ENCODE measurements at regions not wholly inside any gene's neighbourhood (a gene's known extent, or its start where the extent isn't known, plus 50 kb on each side); places are given as distances from the start of the nearest gene placed in this dataset.

- no peaks in the 10 kb centered on the region for H3K36me3 Mint-ChIP-seq (ENCODE audit: low read depth)
- H3K4me1 Mint-ChIP-seq: no peaks in the 10 kb centered on the region
- H3K9me3 Mint-ChIP-seq: no peaks in the 10 kb centered on the region
- no peak overlapping the region for H3K27ac Mint-ChIP-seq
- H3K4me3 Mint-ChIP-seq: no peak overlapping the region
- H3K27me3 Mint-ChIP-seq: peaks cover 3% of the 10 kb centered on the region
- ATAC-seq (replicated peaks): no peak
Measured at GRCh38 chr9:79247021-79247420, 324.7 kb upstream of the TLE4 start.

- no peaks in the 10 kb centered on the region for H3K36me3 Mint-ChIP-seq (ENCODE audit: low read depth)
- H3K4me1 Mint-ChIP-seq: no peaks in the 10 kb centered on the region
- no peak overlapping the region for H3K4me3 Mint-ChIP-seq
- H3K27me3 Mint-ChIP-seq: peaks cover 3% of the 10 kb centered on the region
- no peaks in the 10 kb centered on the region for H3K9me3 Mint-ChIP-seq
- no peak for ATAC-seq (replicated peaks)
- H3K27ac Mint-ChIP-seq: no peak overlapping the region
Measured at GRCh38 chr9:79250806-79251205, 321.0 kb upstream of the TLE4 start.

- Mint-ChIP-seq H3K27ac (no peak overlapping the region), H3K36me3 (ENCODE audit: low read depth) (no peaks in the 10 kb centered on the region), H3K4me1 (no peaks in the 10 kb centered on the region), H3K4me3 (no peak overlapping the region), H3K27me3 (peaks cover 5% of the 10 kb centered on the region), H3K9me3 (peaks cover 2% of the 10 kb centered on the region)
- no peak for ATAC-seq (replicated peaks)
Measured at GRCh38 chr9:79254900-79255650, 316.7 kb upstream of the TLE4 start.

- H3K27me3 Mint-ChIP-seq: peaks cover 8% of the 10 kb centered on the region
- H3K36me3 Mint-ChIP-seq (ENCODE audit: low read depth): no peaks in the 10 kb centered on the region
- no peak overlapping the region for H3K4me3 Mint-ChIP-seq
- H3K9me3 Mint-ChIP-seq: peaks cover 4% of the 10 kb centered on the region
- no peak for ATAC-seq (replicated peaks)
- H3K4me1 Mint-ChIP-seq: no peaks in the 10 kb centered on the region
- H3K27ac Mint-ChIP-seq: no peak overlapping the region
Measured at GRCh38 chr9:79255651-79256260, 316.0 kb upstream of the TLE4 start.

GRCh38 chr9:79256691-79257213 lies 315.0 kb upstream of the TLE4 start:
- peaks cover 4% of the 10 kb centered on the region for H3K9me3 Mint-ChIP-seq
- no peak overlapping the region for H3K27ac Mint-ChIP-seq
- no peaks in the 10 kb centered on the region for H3K36me3 Mint-ChIP-seq (ENCODE audit: low read depth)
- H3K27me3 Mint-ChIP-seq: peaks cover 13% of the 10 kb centered on the region
- H3K4me3 Mint-ChIP-seq: no peak overlapping the region
- no peaks in the 10 kb centered on the region for H3K4me1 Mint-ChIP-seq
- ATAC-seq (replicated peaks): no peak

GRCh38 chr9:79257228-79257781 lies 314.5 kb upstream of the TLE4 start:
- Mint-ChIP-seq H3K4me3 (no peak overlapping the region), H3K4me1 (no peaks in the 10 kb centered on the region), H3K27me3 (peaks cover 13% of the 10 kb centered on the region), H3K27ac (no peak overlapping the region), H3K36me3 (ENCODE audit: low read depth) (no peaks in the 10 kb centered on the region), H3K9me3 (peaks cover 4% of the 10 kb centered on the region)
- no peak for ATAC-seq (replicated peaks)

GRCh38 chr9:79257790-79258351 lies 313.9 kb upstream of the TLE4 start:
- Mint-ChIP-seq H3K9me3 (peaks cover 6% of the 10 kb centered on the region), H3K27me3 (peaks cover 15% of the 10 kb centered on the region), H3K4me1 (no peaks in the 10 kb centered on the region), H3K4me3 (no peak overlapping the region), H3K27ac (no peak overlapping the region), H3K36me3 (ENCODE audit: low read depth) (no peaks in the 10 kb centered on the region)
- no peak for ATAC-seq (replicated peaks)

GRCh38 chr9:79259858-79260257 lies 311.9 kb upstream of the TLE4 start:
- H3K27ac Mint-ChIP-seq: no peak overlapping the region
- H3K9me3 Mint-ChIP-seq: peaks cover 9% of the 10 kb centered on the region
- no peak for ATAC-seq (replicated peaks)
- no peak overlapping the region for H3K4me3 Mint-ChIP-seq
- no peaks in the 10 kb centered on the region for H3K36me3 Mint-ChIP-seq (ENCODE audit: low read depth)
- H3K4me1 Mint-ChIP-seq: no peaks in the 10 kb centered on the region
- H3K27me3 Mint-ChIP-seq: peaks cover 22% of the 10 kb centered on the region

- peaks cover 9% of the 10 kb centered on the region for H3K9me3 Mint-ChIP-seq
- no peak for ATAC-seq (replicated peaks)
- H3K27ac Mint-ChIP-seq: no peak overlapping the region
- no peaks in the 10 kb centered on the region for H3K36me3 Mint-ChIP-seq (ENCODE audit: low read depth)
- no peaks in the 10 kb centered on the region for H3K4me1 Mint-ChIP-seq
- H3K27me3 Mint-ChIP-seq: peaks cover 22% of the 10 kb centered on the region
- H3K4me3 Mint-ChIP-seq: no peak overlapping the region
Measured at GRCh38 chr9:79263628-79264027, 308.1 kb upstream of the TLE4 start.

- no peak overlapping the region for H3K4me3 Mint-ChIP-seq
- peaks cover 9% of the 10 kb centered on the region for H3K9me3 Mint-ChIP-seq
- H3K36me3 Mint-ChIP-seq (ENCODE audit: low read depth): no peaks in the 10 kb centered on the region
- H3K4me1 Mint-ChIP-seq: no peaks in the 10 kb centered on the region
- H3K27ac Mint-ChIP-seq: no peak overlapping the region
- H3K27me3 Mint-ChIP-seq: peaks cover 19% of the 10 kb centered on the region
- no peak for ATAC-seq (replicated peaks)
Measured at GRCh38 chr9:79264041-79264440, 307.7 kb upstream of the TLE4 start.

- Mint-ChIP-seq H3K27ac (no peak overlapping the region), H3K4me1 (no peaks in the 10 kb centered on the region), H3K4me3 (no peak overlapping the region), H3K36me3 (ENCODE audit: low read depth) (no peaks in the 10 kb centered on the region), H3K27me3 (peaks cover 19% of the 10 kb centered on the region), H3K9me3 (peaks cover 9% of the 10 kb centered on the region)
- no peak for ATAC-seq (replicated peaks)
Measured at GRCh38 chr9:79264511-79265355, 307.0 kb upstream of the TLE4 start.

GRCh38 chr9:79266986-79267385 lies 304.8 kb upstream of the TLE4 start:
- no peaks in the 10 kb centered on the region for H3K4me1 Mint-ChIP-seq
- peaks cover 15% of the 10 kb centered on the region for H3K27me3 Mint-ChIP-seq
- ATAC-seq (replicated peaks): no peak
- H3K36me3 Mint-ChIP-seq (ENCODE audit: low read depth): no peaks in the 10 kb centered on the region
- H3K27ac Mint-ChIP-seq: no peak overlapping the region
- no peak overlapping the region for H3K4me3 Mint-ChIP-seq
- peaks cover 10% of the 10 kb centered on the region for H3K9me3 Mint-ChIP-seq

GRCh38 chr9:79268806-79269205 lies 303.0 kb upstream of the TLE4 start:
- peaks cover 5% of the 10 kb centered on the region for H3K9me3 Mint-ChIP-seq
- no peak for ATAC-seq (replicated peaks)
- no peak overlapping the region for H3K4me3 Mint-ChIP-seq
- no peaks in the 10 kb centered on the region for H3K4me1 Mint-ChIP-seq
- H3K27ac Mint-ChIP-seq: no peak overlapping the region
- H3K36me3 Mint-ChIP-seq (ENCODE audit: low read depth): no peaks in the 10 kb centered on the region
- H3K27me3 Mint-ChIP-seq: peaks cover 9% of the 10 kb centered on the region

GRCh38 chr9:79273311-79273710 lies 298.5 kb upstream of the TLE4 start:
- Mint-ChIP-seq H3K9me3 (peaks cover 5% of the 10 kb centered on the region), H3K4me3 (no peak overlapping the region), H3K27me3 (peaks cover 6% of the 10 kb centered on the region), H3K36me3 (ENCODE audit: low read depth) (no peaks in the 10 kb centered on the region), H3K4me1 (no peaks in the 10 kb centered on the region), H3K27ac (no peak overlapping the region)
- no peak for ATAC-seq (replicated peaks)
